ENCODE measurements at regions not wholly inside any gene's neighbourhood (a gene's known extent, or its start where the extent isn't known, plus 50 kb on each side); places are given as distances from the start of the nearest gene placed in this dataset.

GRCh38 chr1:14462851-14463250 lies 135.6 kb upstream of the KAZN start:
- TF ChIP-seq CTCF (conservative IDR thresholded peaks at IDR 0.05 in 1 of 2, IDR thresholded peaks at IDR 0.05 in 1 of 2; ENCODE audit: extremely low read depth in 1 of 2, insufficient read depth in 1 of 2, low read depth in 1 of 2, low read length in 2 of 2), result no peak
- TF ChIP-seq EZH2 (IDR thresholded peaks at IDR 0.05; ENCODE audit: borderline replicate concordance, low read length), result no peak

Data from mammary epithelial cell (primary cell).